H1 (cell line): ENCODE measurements at regions not wholly inside any gene's neighbourhood (a gene's known extent, or its start where the extent isn't known, plus 50 kb on each side); places are given as distances from the start of the nearest gene placed in this dataset.

ENCODE experiments used
- BCL11A ChIP-seq, 2 experiments: IDR thresholded peaks; one replicate each; pipeline ENCODE4 v1.6.1; 2011; ENCODE audit warnings: low read depth in 2 of 2, low read length in 2 of 2, mild to moderate bottlenecking in 2 of 2
- CTBP2 ChIP-seq: IDR thresholded peaks from 2 replicates; pipeline ENCODE4 v1.7.0; 2011; ENCODE audit warnings: borderline replicate concordance, mild to moderate bottlenecking, moderate library complexity, mixed read lengths, low read length; ENCODE audit not compliant: insufficient read depth, insufficient read length
- EP300 ChIP-seq, 2 experiments: IDR thresholded peaks; 1 replicate in 1 of 2; 2 replicates in 1 of 2; pipeline ENCODE4 v1.6.1; 2011 to 2012; ENCODE audit warnings: low read depth in 2 of 2, low read length in 2 of 2, mild to moderate bottlenecking in 2 of 2, borderline replicate concordance in 1 of 2, inconsistent platforms in 1 of 2, moderate library complexity in 1 of 2
- GABPA ChIP-seq: IDR thresholded peaks from 2 replicates; pipeline ENCODE4 v1.6.1; 2011; ENCODE audit warnings: mild to moderate bottlenecking, low read length, moderate library complexity, borderline replicate concordance; ENCODE audit not compliant: insufficient read depth
- JUND ChIP-seq: IDR thresholded peaks from 2 replicates; pipeline ENCODE4 v1.6.1; 2011; ENCODE audit warnings: mild to moderate bottlenecking, improper control_type of control experiment, low read length
- KDM1A ChIP-seq: fragments of 200-600, 300-600 bp; sonication (generic); IDR thresholded peaks from 2 replicates; pipeline ENCODE4 v1.7.1; 2016; ENCODE audit warnings: mild to moderate bottlenecking, low read length, borderline replicate concordance
- NANOG ChIP-seq: IDR thresholded peaks from 2 replicates; pipeline ENCODE4 v1.6.1; 2011; ENCODE audit warnings: low read length, low read depth, mild to moderate bottlenecking, inconsistent platforms; ENCODE audit not compliant: insufficient read depth, poor library complexity, severe bottlenecking
- PHF8 ChIP-seq: fragments of 200-600 bp; sonication (generic); conservative IDR thresholded peaks from 2 replicates; pipeline ENCODE4 v1.7.1; 2012; ENCODE audit warnings: low read depth, mild to moderate bottlenecking, inconsistent platforms, low read length, moderate library complexity
- RFX5 ChIP-seq: IDR thresholded peaks from 2 replicates; pipeline ENCODE4 v1.6.1; 2011; ENCODE audit warnings: low read depth, low read length, improper control_type of control experiment, borderline replicate concordance
- SAP30 ChIP-seq: fragments of 300-600 bp; sonication (generic); IDR thresholded peaks from 2 replicates; pipeline ENCODE4 v1.7.1; 2012; ENCODE audit warnings: low read length, moderate library complexity, mild to moderate bottlenecking, inconsistent platforms; ENCODE audit not compliant: insufficient read depth, insufficient replicate concordance
- SIN3A ChIP-seq, 2 experiments: IDR thresholded peaks in 1 of 2; conservative IDR thresholded peaks in 1 of 2; 2 replicates each; pipeline ENCODE4 v1.6.1; 2011 to 2012; ENCODE audit warnings: low read length in 2 of 2, improper control_type of control experiment in 1 of 2, low read depth in 1 of 2, mild to moderate bottlenecking in 1 of 2
- SP1 ChIP-seq: IDR thresholded peaks from 2 replicates; pipeline ENCODE4 v1.6.1; 2011; ENCODE audit warnings: low read depth, low read length
- TBP ChIP-seq: IDR thresholded peaks from 2 replicates; pipeline ENCODE4 v1.6.1; 2011; ENCODE audit warnings: low read depth, low read length, improper control_type of control experiment
- TF ChIP-seq, protein P1 (sequence below): IDR thresholded peaks from 2 replicates; pipeline ENCODE4 v1.6.1; 2011; ENCODE audit warnings: low read depth, mild to moderate bottlenecking, low read length; ENCODE audit not compliant: insufficient read depth
- TF ChIP-seq, protein P2 (sequence below): IDR thresholded peaks from 2 replicates; pipeline ENCODE4 v1.6.1; 2011; ENCODE audit warnings: low read length, improper control_type of control experiment

DNA sequence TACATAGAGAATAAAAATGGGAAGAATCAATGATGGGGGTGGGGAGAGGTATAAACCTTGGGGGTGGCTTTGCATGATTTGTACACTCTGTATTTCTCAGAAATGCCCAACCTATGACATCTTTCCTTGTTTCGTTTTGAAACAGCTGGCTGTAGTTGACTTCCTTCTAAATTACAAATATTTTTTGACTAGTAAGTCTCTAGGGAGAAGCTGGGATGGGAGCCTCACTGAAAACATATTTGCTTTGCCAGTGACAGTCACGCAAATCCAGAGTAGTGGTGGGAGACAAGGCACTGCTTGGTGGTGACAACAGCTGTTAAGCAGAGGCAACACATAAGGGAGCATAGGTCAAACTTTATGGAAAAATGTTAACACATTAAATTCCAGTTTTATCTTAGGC, 440.5 kb downstream of the SEMA3D start (continued):
- TF ChIP-seq BCL11A (IDR thresholded peaks at IDR 0.05; ENCODE audit: low read depth in 2 of 2, low read length in 2 of 2), result no peak
- no peak for TF ChIP-seq EP300 (IDR thresholded peaks at IDR 0.05; ENCODE audit: borderline replicate concordance in 1 of 2, low read depth in 2 of 2, low read length in 2 of 2)
- TF ChIP-seq, protein P1, sequence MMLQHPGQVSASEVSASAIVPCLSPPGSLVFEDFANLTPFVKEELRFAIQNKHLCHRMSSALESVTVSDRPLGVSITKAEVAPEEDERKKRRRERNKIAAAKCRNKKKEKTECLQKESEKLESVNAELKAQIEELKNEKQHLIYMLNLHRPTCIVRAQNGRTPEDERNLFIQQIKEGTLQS, result no peak
- no peak for TF ChIP-seq KDM1A
- TF ChIP-seq SIN3A (conservative IDR thresholded peaks at IDR 0.05 in 1 of 2, IDR thresholded peaks at IDR 0.05 in 1 of 2; ENCODE audit: low read depth in 1 of 2, low read length in 2 of 2), result no peak
- TF ChIP-seq JUND, result no peak
- no peak for TF ChIP-seq SP1
- no peak for TF ChIP-seq CTBP2
- no peak for TF ChIP-seq RFX5
- TF ChIP-seq NANOG, result no peak
- no peak for TF ChIP-seq GABPA
- TF ChIP-seq TBP, result no peak
- no peak for TF ChIP-seq PHF8
- TF ChIP-seq SAP30, result no peak
- TF ChIP-seq, protein P2, sequence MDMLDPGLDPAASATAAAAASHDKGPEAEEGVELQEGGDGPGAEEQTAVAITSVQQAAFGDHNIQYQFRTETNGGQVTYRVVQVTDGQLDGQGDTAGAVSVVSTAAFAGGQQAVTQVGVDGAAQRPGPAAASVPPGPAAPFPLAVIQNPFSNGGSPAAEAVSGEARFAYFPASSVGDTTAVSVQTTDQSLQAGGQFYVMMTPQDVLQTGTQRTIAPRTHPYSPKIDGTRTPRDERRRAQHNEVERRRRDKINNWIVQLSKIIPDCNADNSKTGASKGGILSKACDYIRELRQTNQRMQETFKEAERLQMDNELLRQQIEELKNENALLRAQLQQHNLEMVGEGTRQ, result no peak
